SK-N-SH (cell line): ENCODE measurements at regions not wholly inside any gene's neighbourhood (a gene's known extent, or its start where the extent isn't known, plus 50 kb on each side); places are given as distances from the start of the nearest gene placed in this dataset.

Experiments used
- CTCF ChIA-PET: fragments of 300-600, 350-600 bp; formaldehyde crosslinking; extraction: SDS; loops from one replicate; lab custom pipeline; 2021; lab: Yijun Ruan, JAX
- POLR2A ChIA-PET: fragments of 350-600 bp; sonication (Branson Sonifier 250); formaldehyde crosslinking; extraction: SDS; loops from one replicate; lab custom pipeline; 2020; ENCODE audit warnings: antibody characterized with exemption, inconsistent platforms; lab: Yijun Ruan, JAX
- DNase-seq: peaks from one replicate; pipeline ENCODE4 v3.0.0; 2012
- H2AFZ ChIP-seq: fragments of 200-600 bp; sonication (generic); 2 replicates; pipeline ENCODE4 v1.8.1; 2016; ENCODE audit warnings: antibody characterized with exemption, mild to moderate bottlenecking, low read depth
- H3F3A ChIP-seq: fragments of 200-600 bp; sonication (generic); replicated peaks from 2 replicates; pipeline ENCODE3; 2016; ENCODE audit warnings: antibody characterized with exemption, mild to moderate bottlenecking; ENCODE audit not compliant: insufficient read depth
- H3K27ac ChIP-seq, 2 experiments: fragments of 200-500 bp in 1 of 2; fragments of 200-600 bp in 1 of 2; sonication (Bioruptor generic) in 1 of 2; sonication (generic), shearing (Covaris generic) in 1 of 2; 2 replicates each; pipeline versions ENCODE4 v1.5.1 to v1.6.1; 2014 to 2016; ENCODE audit warnings: low read depth in 2 of 2, inconsistent platforms in 1 of 2, low read length in 1 of 2, mild to moderate bottlenecking in 1 of 2, mixed read lengths in 1 of 2
- H3K27me3 ChIP-seq: fragments of 200-600 bp; sonication (generic), shearing (Covaris generic); 2 replicates; pipeline ENCODE4 v1.6.1; 2016; ENCODE audit warnings: mixed run types; ENCODE audit not compliant: insufficient read depth
- H3K36me3 ChIP-seq, 2 experiments: fragments of 200-500 bp in 1 of 2; fragments of 200-600 bp in 1 of 2; sonication (Bioruptor generic) in 1 of 2; sonication (generic) in 1 of 2; replicated peaks in 1 of 2; 2 replicates each; pipeline versions ENCODE3 to v1.5.1; 2014 to 2016; ENCODE audit warnings: low read length in 1 of 2, mild to moderate bottlenecking in 1 of 2; ENCODE audit not compliant: insufficient read depth in 2 of 2, control insufficient read depth in 1 of 2
- H3K4me1 ChIP-seq, 2 experiments: fragments of 200-500 bp in 1 of 2; fragments of 200-600 bp in 1 of 2; sonication (Bioruptor generic) in 1 of 2; sonication (generic), shearing (Covaris generic) in 1 of 2; 2 replicates each; pipeline versions ENCODE4 v1.5.1 to v1.6.1; 2014 to 2016; ENCODE audit warnings: low read depth in 1 of 2, low read length in 1 of 2, mixed run types in 1 of 2; ENCODE audit not compliant: insufficient read depth in 2 of 2, control insufficient read depth in 1 of 2
- H3K4me2 ChIP-seq: fragments of 200-600 bp; sonication (generic), shearing (Covaris generic); 2 replicates; pipeline ENCODE4 v1.6.1; 2017; ENCODE audit warnings: mixed run types
- H3K4me3 ChIP-seq, 2 experiments: fragments of 200-500 bp in 1 of 2; fragments of 200-600 bp in 1 of 2; sonication (Bioruptor generic) in 1 of 2; sonication (generic), shearing (Covaris generic) in 1 of 2; 2 replicates each; pipeline versions ENCODE4 v1.5.1 to v1.8.1; 2014 to 2016; ENCODE audit warnings: low read depth in 2 of 2, inconsistent platforms in 1 of 2, low read length in 1 of 2, mild to moderate bottlenecking in 1 of 2, mixed read lengths in 1 of 2, moderate library complexity in 1 of 2
- H3K79me2 ChIP-seq: fragments of 200-600 bp; sonication (generic); 2 replicates; pipeline ENCODE4 v1.8.1; 2017; ENCODE audit warnings: mild to moderate bottlenecking; ENCODE audit not compliant: insufficient read depth
- H3K9ac ChIP-seq: fragments of 200-600 bp; sonication (generic); 2 replicates; pipeline ENCODE4 v1.6.1; 2017; ENCODE audit warnings: mixed run types
- H3K9me2 ChIP-seq: fragments of 200-600 bp; sonication (generic); 2 replicates; pipeline ENCODE4 v1.6.1; 2017; ENCODE audit warnings: mixed run types
- H3K9me3 ChIP-seq: fragments of 200-600 bp; sonication (generic); 2 replicates; pipeline ENCODE4 v1.6.1; 2017; ENCODE audit warnings: mixed run types, mild to moderate bottlenecking, moderate library complexity
- H4K20me1 ChIP-seq: fragments of 200-600 bp; sonication (generic); 2 replicates; pipeline ENCODE4 v1.6.1; 2017; ENCODE audit warnings: mild to moderate bottlenecking, mixed run types; ENCODE audit not compliant: insufficient read depth
- CHD2 ChIP-seq: fragments of 150-350 bp; IDR thresholded peaks from 2 replicates; pipeline ENCODE4 v1.6.1; 2018; ENCODE audit warnings: low read length; ENCODE audit not compliant: partially characterized antibody
- EP300 ChIP-seq, 2 experiments: IDR thresholded peaks; 2 replicates each; pipeline versions ENCODE4 v1.4.0 to v1.6.1; 2012; ENCODE audit warnings: borderline replicate concordance in 1 of 2, low read depth in 1 of 2, low read length in 1 of 2
- IRF3 ChIP-seq: fragments of 150-350 bp; IDR thresholded peaks from 2 replicates; pipeline ENCODE4 v1.6.1; 2016; ENCODE audit warnings: mild to moderate bottlenecking, low read depth, low read length
- MAX ChIP-seq: IDR thresholded peaks from 2 replicates; pipeline ENCODE4 v1.4.0; 2012; ENCODE audit warnings: low read depth
- MEF2A ChIP-seq: IDR thresholded peaks from 2 replicates; pipeline ENCODE4 v1.4.0; 2012; ENCODE audit warnings: low read depth, borderline replicate concordance
- PBX3 ChIP-seq: IDR thresholded peaks from 2 replicates; pipeline ENCODE4; 2012
- RCOR1 ChIP-seq: fragments of 150-350 bp; IDR thresholded peaks from 2 replicates; pipeline ENCODE4 v1.6.1; 2017; ENCODE audit warnings: antibody characterized with exemption, low read length
- RFX5 ChIP-seq: IDR thresholded peaks from 2 replicates; pipeline ENCODE4 v1.6.1; 2012; ENCODE audit warnings: mild to moderate bottlenecking, improper control_type of control experiment, low read length
- TAF1 ChIP-seq: IDR thresholded peaks from 2 replicates; pipeline ENCODE4 v1.6.1; 2012; ENCODE audit warnings: low read depth, mild to moderate bottlenecking, low read length, moderate library complexity, borderline replicate concordance
- USF2 ChIP-seq: fragments of 150-350 bp; IDR thresholded peaks from 2 replicates; pipeline ENCODE4 v1.6.1; 2017; ENCODE audit warnings: antibody characterized with exemption, low read length, low read depth, borderline replicate concordance
- ZBTB33 ChIP-seq: IDR thresholded peaks from 2 replicates; pipeline ENCODE4 v1.4.0; 2012; ENCODE audit warnings: low read depth, borderline replicate concordance
- WGBS: methylation state at CpG from one replicate; pipeline ENCODE4 v1.1.6; 2017; ENCODE audit warnings: low lambda C conversion rate; 5-methylcytosine and 5-hydroxymethylcytosine counted together

GRCh38 chr17:70875729-70876310 is 706.5 kb downstream of the KCNJ2 start (continued):
- TF ChIP-seq IRF3 = no peak
- TF ChIP-seq MEF2A = no peak
- no peak for TF ChIP-seq RFX5
- TF ChIP-seq ZBTB33 = no peak
- no peak for TF ChIP-seq USF2
- TF ChIP-seq PBX3 = no peak
- TF ChIP-seq, all 33 proteins: peak for 0

- no peaks in the 10 kb centered on the region for H3K27me3 ChIP-seq
- H3K27ac ChIP-seq = no peak overlapping the region
- H3K9ac ChIP-seq = no peak overlapping the region
- H3K4me3 ChIP-seq = no peak overlapping the region
- ChIA-PET CTCF (interaction anchor here (1.0 kb wide), 1 partner anchor 83 kb away, joined by 3 read pairs; no protein-coding TSS in a partner anchor), POLR2A (no interaction called here)
- DNase-seq = no peak
- no peaks in the 10 kb centered on the region for H3K79me2 ChIP-seq
- no peaks in the 10 kb centered on the region for H3F3A ChIP-seq
- no peaks in the 10 kb centered on the region for H3K9me2 ChIP-seq
- TF ChIP-seq ZBTB33 (no peak), PBX3 (no peak), MEF2A (no peak), MAX (no peak), RFX5 (no peak), EP300 (IDR thresholded peaks at IDR 0.05; ENCODE audit: borderline replicate concordance in 1 of 2, low read depth in 1 of 2, low read length in 1 of 2) (no peak), RCOR1 (no peak), TAF1 (no peak), CHD2 (no peak)
- no peaks in the 10 kb centered on the region for H4K20me1 ChIP-seq
- no peaks in the 10 kb centered on the region for H3K36me3 ChIP-seq
- no peaks in the 10 kb centered on the region for H3K9me3 ChIP-seq
- no peak overlapping the region for H3K4me2 ChIP-seq
- peaks cover 0 to 3% of the 10 kb centered on the region in 2 experiments; a peak in 2 of 4 replicates for H3K4me1 ChIP-seq
- no peak overlapping the region for H2AFZ ChIP-seq
- 49% methylated on average over 2 of the region's 2 CpGs for WGBS
These were observed 709.5 kb downstream of the KCNJ2 start for GRCh38 chr17:70878879-70879278.
